ENCODE measurements at regions not wholly inside any gene's neighbourhood (a gene's known extent, or its start where the extent isn't known, plus 50 kb on each side); places are given as distances from the start of the nearest gene placed in this dataset.
"Not testable (repeated sequence)": the region's sequence is repeated elsewhere in the genome, so short reads cannot be mapped to it uniquely, and the experiment has no call there.

- H3K27ac ChIP-seq, result no peak overlapping the region
- H3K4me1 ChIP-seq (replicated peaks), result no peaks in the 10 kb centered on the region
- no peak for DNase-seq (ENCODE audit: low spot score)
- H3K9me3 ChIP-seq, result no peaks in the 10 kb centered on the region
- H3K4me3 ChIP-seq, result no peak overlapping the region
- intact Hi-C loops (cut with DNase I), result no loop called here
- H3K27me3 ChIP-seq (replicated peaks; ENCODE audit: insufficient read depth), result peaks cover 4% of the 10 kb centered on the region
- TF ChIP-seq POLR2A (IDR thresholded peaks at IDR 0.05), result no peak
- TF ChIP-seq, protein P1, sequence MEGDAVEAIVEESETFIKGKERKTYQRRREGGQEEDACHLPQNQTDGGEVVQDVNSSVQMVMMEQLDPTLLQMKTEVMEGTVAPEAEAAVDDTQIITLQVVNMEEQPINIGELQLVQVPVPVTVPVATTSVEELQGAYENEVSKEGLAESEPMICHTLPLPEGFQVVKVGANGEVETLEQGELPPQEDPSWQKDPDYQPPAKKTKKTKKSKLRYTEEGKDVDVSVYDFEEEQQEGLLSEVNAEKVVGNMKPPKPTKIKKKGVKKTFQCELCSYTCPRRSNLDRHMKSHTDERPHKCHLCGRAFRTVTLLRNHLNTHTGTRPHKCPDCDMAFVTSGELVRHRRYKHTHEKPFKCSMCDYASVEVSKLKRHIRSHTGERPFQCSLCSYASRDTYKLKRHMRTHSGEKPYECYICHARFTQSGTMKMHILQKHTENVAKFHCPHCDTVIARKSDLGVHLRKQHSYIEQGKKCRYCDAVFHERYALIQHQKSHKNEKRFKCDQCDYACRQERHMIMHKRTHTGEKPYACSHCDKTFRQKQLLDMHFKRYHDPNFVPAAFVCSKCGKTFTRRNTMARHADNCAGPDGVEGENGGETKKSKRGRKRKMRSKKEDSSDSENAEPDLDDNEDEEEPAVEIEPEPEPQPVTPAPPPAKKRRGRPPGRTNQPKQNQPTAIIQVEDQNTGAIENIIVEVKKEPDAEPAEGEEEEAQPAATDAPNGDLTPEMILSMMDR (IDR thresholded peaks at IDR 0.05), result no peak
- TF ChIP-seq POLR2AphosphoS5 (IDR thresholded peaks at IDR 0.05), result no peak
- 89% methylated on average over 3 of the region's 3 CpGs for WGBS
- no peaks in the 10 kb centered on the region for H3K36me3 ChIP-seq
Observed at GRCh38 chr17:13104576-13104975, 86.7 kb upstream of the ELAC2 start.

- TF ChIP-seq POLR2AphosphoS5 (IDR thresholded peaks at IDR 0.05) (no peak), POLR2A (IDR thresholded peaks at IDR 0.05) (no peak)
- TF ChIP-seq, protein P1 (IDR thresholded peaks at IDR 0.05), result no peak
- Histone ChIP-seq H3K36me3 (no peaks in the 10 kb centered on the region), H3K27ac (no peak overlapping the region), H3K9me3 (no peaks in the 10 kb centered on the region), H3K4me1 (replicated peaks) (no peaks in the 10 kb centered on the region), H3K4me3 (no peak overlapping the region), H3K27me3 (replicated peaks; ENCODE audit: insufficient read depth) (no peaks in the 10 kb centered on the region)
- DNase-seq (ENCODE audit: low spot score), result no peak
- WGBS, result 79% methylated on average over 2 of the region's 2 CpGs
- intact Hi-C loops (cut with DNase I), result no loop called here
Observed at GRCh38 chr17:13102477-13102876, 84.7 kb upstream of the ELAC2 start.

- H3K9me3 ChIP-seq, result no peaks in the 10 kb centered on the region
- DNase-seq (ENCODE audit: low spot score), result no peak
- no peak for TF ChIP-seq POLR2AphosphoS5 (IDR thresholded peaks at IDR 0.05)
- TF ChIP-seq POLR2A (IDR thresholded peaks at IDR 0.05), result no peak
- TF ChIP-seq, protein P1 (IDR thresholded peaks at IDR 0.05), result no peak
- H3K4me3 ChIP-seq, result no peak overlapping the region
- no peaks in the 10 kb centered on the region for H3K4me1 ChIP-seq (replicated peaks)
- H3K27ac ChIP-seq, result no peak overlapping the region
- no peaks in the 10 kb centered on the region for H3K36me3 ChIP-seq
- intact Hi-C loops (cut with DNase I), result no loop called here
- 59% methylated on average over 9 of the region's 9 CpGs for WGBS
- H3K27me3 ChIP-seq (replicated peaks; ENCODE audit: insufficient read depth), result no peaks in the 10 kb centered on the region
Observed at GRCh38 chr17:13099926-13100325, 82.1 kb upstream of the ELAC2 start.

GRCh38 chr17:13099089-13099735 is 81.4 kb upstream of the ELAC2 start:
- Histone ChIP-seq H3K4me3 (no peak overlapping the region), H3K4me1 (replicated peaks) (no peaks in the 10 kb centered on the region), H3K36me3 (no peaks in the 10 kb centered on the region), H3K9me3 (no peaks in the 10 kb centered on the region), H3K27ac (no peak overlapping the region), H3K27me3 (replicated peaks; ENCODE audit: insufficient read depth) (no peaks in the 10 kb centered on the region)
- 63% methylated on average over 10 of the region's 10 CpGs for WGBS
- TF ChIP-seq POLR2AphosphoS5 (IDR thresholded peaks at IDR 0.05) (no peak), POLR2A (IDR thresholded peaks at IDR 0.05) (no peak)
- TF ChIP-seq, protein P1 (IDR thresholded peaks at IDR 0.05), result no peak
- no peak for DNase-seq (ENCODE audit: low spot score)
- intact Hi-C loops (cut with DNase I), result no loop called here

DNA sequence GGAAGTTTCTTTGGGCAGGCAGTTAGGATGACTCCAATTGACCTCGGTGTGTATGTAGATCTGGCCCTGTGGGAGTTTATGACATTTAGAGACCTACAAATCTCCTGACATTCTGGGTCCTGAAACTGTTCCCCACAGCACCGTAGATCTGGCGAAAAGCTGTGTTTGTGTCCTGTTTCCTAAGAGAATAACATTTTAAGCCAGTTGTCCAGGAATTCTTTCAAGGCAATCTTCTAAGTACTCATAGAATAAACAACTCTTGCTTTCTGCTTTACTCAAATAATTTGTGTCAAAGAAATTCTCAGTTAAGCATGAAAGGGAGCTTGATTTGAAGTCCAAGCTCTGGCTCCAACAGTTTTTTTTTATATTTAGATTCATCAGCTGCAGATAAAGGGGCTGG is 78.5 kb upstream of the ELAC2 start:
- TF ChIP-seq, protein P1 (IDR thresholded peaks at IDR 0.05), result no peak
- no peak for TF ChIP-seq POLR2AphosphoS5 (IDR thresholded peaks at IDR 0.05)
- TF ChIP-seq POLR2A (IDR thresholded peaks at IDR 0.05), result no peak
- Histone ChIP-seq H3K36me3 (no peaks in the 10 kb centered on the region), H3K4me1 (replicated peaks) (no peaks in the 10 kb centered on the region), H3K9me3 (no peaks in the 10 kb centered on the region), H3K27ac (no peak overlapping the region), H3K27me3 (replicated peaks; ENCODE audit: insufficient read depth) (no peaks in the 10 kb centered on the region), H3K4me3 (no peak overlapping the region)
- 61% methylated on average over 3 of the region's 3 CpGs for WGBS
- intact Hi-C loops (cut with DNase I), result no loop called here
- DNase-seq (ENCODE audit: low spot score), result no peak

GRCh38 chr17:13092010-13092409 is 74.2 kb upstream of the ELAC2 start:
- H3K4me1 ChIP-seq (replicated peaks); H3K4me3 ChIP-seq; H3K27me3 ChIP-seq (replicated peaks; ENCODE audit: insufficient read depth); H3K36me3 ChIP-seq; DNase-seq (ENCODE audit: low spot score); intact Hi-C loops (cut with DNase I); H3K27ac ChIP-seq; H3K9me3 ChIP-seq: not testable (repeated sequence)
- WGBS, result 87% methylated on average over 5 of the region's 5 CpGs

Data from prostate gland (tissue), 2 donors.